Ramos (cell line): ENCODE measurements at regions not wholly inside any gene's neighbourhood (a gene's known extent, or its start where the extent isn't known, plus 50 kb on each side); places are given as distances from the start of the nearest gene placed in this dataset.

Experiments
- in situ Hi-C: fragments of 300-500 bp; cut with MboI; formaldehyde crosslinking; loops from one replicate; pipeline ENCODE4 v1.14.3; 2022; ENCODE audit warnings: low sequenced_read_pairs; ENCODE audit not compliant: unreplicated experiment

- in situ Hi-C loops: loop anchor here (25.0 kb wide), 1 partner anchor 334 kb away; no protein-coding TSS in a partner anchor
Observed at GRCh38 chr3:71928212-71928611, 143.3 kb upstream of the PROK2 start.

- in situ Hi-C loops: loop anchor here (25.0 kb wide), 1 partner anchor 335 kb away; no protein-coding TSS in a partner anchor
Observed at GRCh38 chr3:71927505-71928066, 142.6 kb upstream of the PROK2 start.

- in situ Hi-C loops: loop anchor here (25.0 kb wide), 1 partner anchor 336 kb away; no protein-coding TSS in a partner anchor
Observed at GRCh38 chr3:71926616-71927015, 141.7 kb upstream of the PROK2 start.

GRCh38 chr3:71926262-71926600 lies 141.3 kb upstream of the PROK2 start:
- in situ Hi-C loops: loop anchor here (25.0 kb wide), 1 partner anchor 336 kb away; no protein-coding TSS in a partner anchor

- in situ Hi-C loops: loop anchor here (25.0 kb wide), 1 partner anchor 337 kb away; no protein-coding TSS in a partner anchor
Observed at GRCh38 chr3:71925511-71926261, 140.7 kb upstream of the PROK2 start.

- in situ Hi-C loops: loop anchor here (25.0 kb wide), 1 partner anchor 338 kb away; no protein-coding TSS in a partner anchor
Observed at GRCh38 chr3:71924721-71925120, 139.8 kb upstream of the PROK2 start.

GRCh38 chr3:71921036-71921435 lies 136.1 kb upstream of the PROK2 start:
- in situ Hi-C loops: no loop called here

GRCh38 chr3:71919572-71919971 lies 134.6 kb upstream of the PROK2 start:
- in situ Hi-C loops: no loop called here

GRCh38 chr3:71917545-71917944 lies 132.6 kb upstream of the PROK2 start:
- in situ Hi-C loops: no loop called here

GRCh38 chr3:71916747-71917369 lies 131.9 kb upstream of the PROK2 start:
- in situ Hi-C loops: no loop called here

GRCh38 chr3:71912839-71913495 lies 128.0 kb upstream of the PROK2 start:
- in situ Hi-C loops: no loop called here

GRCh38 chr3:71910108-71910507 lies 125.2 kb upstream of the PROK2 start:
- in situ Hi-C loops: no loop called here

- in situ Hi-C loops: no loop called here
Observed at GRCh38 chr3:71907996-71908395, 123.0 kb upstream of the PROK2 start.

- in situ Hi-C loops: no loop called here
Observed at GRCh38 chr3:71906976-71907375, 122.0 kb upstream of the PROK2 start.

GRCh38 chr3:71905426-71905825 lies 120.5 kb upstream of the PROK2 start:
- in situ Hi-C loops: no loop called here

GRCh38 chr3:71903936-71904335 lies 119.0 kb upstream of the PROK2 start:
- in situ Hi-C loops: no loop called here

GRCh38 chr3:71903112-71903495 lies 118.2 kb upstream of the PROK2 start:
- in situ Hi-C loops: no loop called here

GRCh38 chr3:71902258-71903111 lies 117.5 kb upstream of the PROK2 start:
- in situ Hi-C loops: no loop called here

- in situ Hi-C loops: no loop called here
Observed at GRCh38 chr3:71901645-71902044, 116.7 kb upstream of the PROK2 start.

- in situ Hi-C loops: no loop called here
Observed at GRCh38 chr3:71900057-71900456, 115.1 kb upstream of the PROK2 start.
